Fibroblast of lung (primary cell): ENCODE measurements at regions not wholly inside any gene's neighbourhood (a gene's known extent, or its start where the extent isn't known, plus 50 kb on each side); places are given as distances from the start of the nearest gene placed in this dataset.

Source experiments
- CTCF ChIP-seq, 2 donors: IDR thresholded peaks in 1 of 2; conservative IDR thresholded peaks in 1 of 2; 1 replicate in 1 of 2; 2 replicates in 1 of 2; pipeline ENCODE4 v1.5.1; 2011 to 2012; ENCODE audit warnings: low read length in 2 of 2, control low read depth in 1 of 2, inconsistent platforms in 1 of 2, low read depth in 1 of 2, mild to moderate bottlenecking in 1 of 2
- EZH2 ChIP-seq: IDR thresholded peaks from 2 replicates; pipeline ENCODE4 v1.5.1; 2012; ENCODE audit warnings: low read length, control low read depth, mild to moderate bottlenecking; ENCODE audit errors: missing control alignments

- TF ChIP-seq CTCF (conservative IDR thresholded peaks at IDR 0.05 in 1 of 2, IDR thresholded peaks at IDR 0.05 in 1 of 2; ENCODE audit: low read depth in 1 of 2, low read length in 2 of 2), result no peak
- no peak for TF ChIP-seq EZH2
Observed at GRCh38 chr3:154658000-154658399, 228.0 kb upstream of the GPR149 start.
